ENCODE measurements at regions not wholly inside any gene's neighbourhood (a gene's known extent, or its start where the extent isn't known, plus 50 kb on each side); places are given as distances from the start of the nearest gene placed in this dataset.

- TF ChIP-seq CHD7 (IDR thresholded peaks at IDR 0.05; ENCODE audit: insufficient replicate concordance, low read length) (no peak), SIX5 (IDR thresholded peaks at IDR 0.05; ENCODE audit: low read depth, low read length) (no peak), CREB1 (IDR thresholded peaks at IDR 0.05) (no peak), HDAC6 (IDR thresholded peaks at IDR 0.05; ENCODE audit: low read depth, low read length) (no peak), EP300 (IDR thresholded peaks at IDR 0.05; ENCODE audit: borderline replicate concordance in 1 of 2, low read depth in 2 of 2, low read length in 2 of 2) (no peak), CTCF (IDR thresholded peaks at IDR 0.05; ENCODE audit: control extremely low read depth in 1 of 3, insufficient read depth in 1 of 3, low read depth in 1 of 3, low read length in 3 of 3) (no peak), KDM4A (IDR thresholded peaks at IDR 0.05; ENCODE audit: low read depth, low read length, severe bottlenecking) (no peak), CBX8 (IDR thresholded peaks at IDR 0.05; ENCODE audit: borderline replicate concordance, low read depth, low read length) (no peak)
These were observed 256.1 kb upstream of the ADGRL3 start (continued) for GRCh38 chr4:60944060-60944459.
